CD4-positive, alpha-beta memory T cell (primary cell): ENCODE measurements at regions not wholly inside any gene's neighbourhood (a gene's known extent, or its start where the extent isn't known, plus 50 kb on each side); places are given as distances from the start of the nearest gene placed in this dataset.

Experiments used
- CTCF ChIA-PET: fragments of 350-600 bp; sonication (Branson Sonifier 250); formaldehyde crosslinking; loops from one replicate; lab custom pipeline; 2021; ENCODE audit warnings: inconsistent platforms; ENCODE audit not compliant: partially characterized antibody; lab: Charles Lee
- POLR2A ChIA-PET: fragments of 350-600 bp; sonication (Branson Sonifier 250); formaldehyde crosslinking; loops from one replicate; lab custom pipeline; 2021; ENCODE audit not compliant: partially characterized antibody; lab: Charles Lee
- DNase-seq, 5 donors: peaks; one replicate each; pipeline versions ENCODE4 v3.0.0 to v3.0.0-alpha.2; 2020 to 2022; ENCODE audit warnings: mixed read lengths in 1 of 5
- H3K27ac ChIP-seq: one replicate; pipeline ENCODE4 v1.7.0; 2013; ENCODE audit warnings: low read depth, low read length
- H3K27me3 ChIP-seq: 2 replicates; pipeline ENCODE4 v1.7.0; 2013; ENCODE audit warnings: mild to moderate bottlenecking, low read length, moderate library complexity; ENCODE audit not compliant: insufficient read depth
- H3K36me3 ChIP-seq: 2 replicates; pipeline ENCODE4 v1.7.0; 2013; ENCODE audit warnings: mild to moderate bottlenecking, low read length, moderate library complexity; ENCODE audit not compliant: insufficient read depth
- H3K4me1 ChIP-seq: 2 replicates; pipeline ENCODE4 v1.7.0; 2013; ENCODE audit warnings: mild to moderate bottlenecking, low read length, moderate library complexity; ENCODE audit not compliant: insufficient read depth
- H3K4me3 ChIP-seq, 2 donors: one replicate each; pipeline ENCODE4 v1.7.0; 2013; ENCODE audit warnings: low read length in 2 of 2, mild to moderate bottlenecking in 1 of 2
- H3K9me3 ChIP-seq, 2 donors: one replicate each; pipeline ENCODE4 v1.7.0; 2013; ENCODE audit warnings: low read length in 2 of 2, control low read depth in 1 of 2; ENCODE audit not compliant: control insufficient read depth in 1 of 2
- H3K27ac Mint-ChIP-seq, 7 donors: one replicate each; pipeline ENCODE4 v1.8.0; 2020 to 2021; ENCODE audit warnings: mixed read lengths in 7 of 7, mild to moderate bottlenecking in 6 of 7, inconsistent platforms in 3 of 7, moderate library complexity in 3 of 7
- H3K27me3 Mint-ChIP-seq, 2 donors: one replicate each; pipeline ENCODE4 v1.8.0; 2020 to 2021; ENCODE audit warnings: mixed read lengths in 2 of 2
- H3K36me3 Mint-ChIP-seq, 2 donors: one replicate each; pipeline ENCODE4 v1.8.0; 2020 to 2021; ENCODE audit warnings: mixed read lengths in 2 of 2, inconsistent platforms in 1 of 2, mild to moderate bottlenecking in 1 of 2
- H3K4me1 Mint-ChIP-seq, 4 donors: one replicate each; pipeline ENCODE4 v1.8.0; 2020 to 2021; ENCODE audit warnings: mixed read lengths in 4 of 4, mild to moderate bottlenecking in 1 of 4
- H3K4me3 Mint-ChIP-seq, 8 donors: one replicate each; pipeline ENCODE4 v1.8.0; 2020 to 2021; ENCODE audit warnings: mixed read lengths in 8 of 8, mild to moderate bottlenecking in 7 of 8, moderate library complexity in 6 of 8, inconsistent platforms in 3 of 8
- H3K9me3 Mint-ChIP-seq, 8 donors: one replicate each; pipeline ENCODE4 v1.8.0; 2020 to 2021; ENCODE audit warnings: mixed read lengths in 8 of 8, mild to moderate bottlenecking in 5 of 8, inconsistent platforms in 3 of 8, moderate library complexity in 1 of 8
- intact Hi-C: fragments of 100-400 bp; cut with micrococcal nuclease; formaldehyde crosslinking; loops from one replicate; pipeline ENCODE4 v1.15.1; 2023

- H3K27me3 ChIP-seq: no peaks in the 10 kb centered on the region
- Mint-ChIP-seq H3K27ac (no peak overlapping the region), H3K4me3 (no peak overlapping the region), H3K27me3 (peaks cover 8% of the 10 kb centered on the region in 2 donors), H3K9me3 (peaks cover 0 to 4% (median 0%) of the 10 kb centered on the region in 8 donors), H3K4me1 (no peaks in the 10 kb centered on the region), H3K36me3 (no peaks in the 10 kb centered on the region)
- DNase-seq: no peak
- H3K4me1 ChIP-seq: no peaks in the 10 kb centered on the region
- intact Hi-C loops: no loop called here
- POLR2A ChIA-PET: no interaction called here
- CTCF ChIA-PET: no interaction called here
- H3K9me3 ChIP-seq: no peaks in the 10 kb centered on the region
- H3K27ac ChIP-seq: no peak overlapping the region
- H3K4me3 ChIP-seq: no peak overlapping the region
- no peaks in the 10 kb centered on the region for H3K36me3 ChIP-seq
Observed at GRCh38 chr9:79256691-79257213, 315.0 kb upstream of the TLE4 start.

GRCh38 chr9:79257228-79257781 is 314.5 kb upstream of the TLE4 start:
- Mint-ChIP-seq H3K9me3 (peaks cover 0 to 5% (median 0%) of the 10 kb centered on the region in 8 donors), H3K4me3 (no peak overlapping the region)
- H3K27me3 ChIP-seq: no peaks in the 10 kb centered on the region

GRCh38 chr9:79257790-79258351 is 313.9 kb upstream of the TLE4 start:
- CTCF ChIA-PET: no interaction called here
- POLR2A ChIA-PET: no interaction called here
- intact Hi-C loops: no loop called here
- no peak for DNase-seq
- no peaks in the 10 kb centered on the region for H3K36me3 ChIP-seq
- H3K9me3 Mint-ChIP-seq: peaks cover 0 to 6% (median under 1%) of the 10 kb centered on the region in 8 donors
- H3K9me3 ChIP-seq: no peaks in the 10 kb centered on the region
- H3K4me1 Mint-ChIP-seq: no peaks in the 10 kb centered on the region
- no peaks in the 10 kb centered on the region for H3K36me3 Mint-ChIP-seq
- no peaks in the 10 kb centered on the region for H3K4me1 ChIP-seq
- no peak overlapping the region for H3K4me3 ChIP-seq
- peaks cover 9 to 13% of the 10 kb centered on the region in 2 donors for H3K27me3 Mint-ChIP-seq
- no peak overlapping the region for H3K4me3 Mint-ChIP-seq
- H3K27ac ChIP-seq: no peak overlapping the region
- H3K27me3 ChIP-seq: no peaks in the 10 kb centered on the region
- no peak overlapping the region for H3K27ac Mint-ChIP-seq

More at GRCh38 chr9:79257228-79257781, 314.5 kb upstream of the TLE4 start:
- no peak for DNase-seq
- Histone ChIP-seq H3K4me3 (no peak overlapping the region), H3K36me3 (no peaks in the 10 kb centered on the region), H3K9me3 (no peaks in the 10 kb centered on the region), H3K27ac (no peak overlapping the region), H3K4me1 (no peaks in the 10 kb centered on the region)
- ChIA-PET CTCF (no interaction called here), POLR2A (no interaction called here)
- no peaks in the 10 kb centered on the region for H3K36me3 Mint-ChIP-seq
- intact Hi-C loops: no loop called here
- H3K27me3 Mint-ChIP-seq: peaks cover 9 to 10% of the 10 kb centered on the region in 2 donors
- H3K27ac Mint-ChIP-seq: no peak overlapping the region
- H3K4me1 Mint-ChIP-seq: no peaks in the 10 kb centered on the region

GRCh38 chr9:79259858-79260257 is 311.9 kb upstream of the TLE4 start:
- H3K36me3 ChIP-seq: no peaks in the 10 kb centered on the region
- no peaks in the 10 kb centered on the region for H3K9me3 ChIP-seq
- no peak overlapping the region for H3K27ac Mint-ChIP-seq
- no peak overlapping the region for H3K27ac ChIP-seq
- H3K27me3 Mint-ChIP-seq: peaks cover 12 to 21% of the 10 kb centered on the region in 2 donors
- ChIA-PET CTCF (no interaction called here), POLR2A (no interaction called here)
- H3K4me1 Mint-ChIP-seq: no peaks in the 10 kb centered on the region
- H3K36me3 Mint-ChIP-seq: no peaks in the 10 kb centered on the region
- no peak for DNase-seq
- no peak overlapping the region for H3K4me3 Mint-ChIP-seq
- H3K27me3 ChIP-seq: no peaks in the 10 kb centered on the region
- no peaks in the 10 kb centered on the region for H3K4me1 ChIP-seq
- H3K4me3 ChIP-seq: no peak overlapping the region
- peaks cover 0 to 9% (median under 1%) of the 10 kb centered on the region in 8 donors for H3K9me3 Mint-ChIP-seq
- intact Hi-C loops: no loop called here

GRCh38 chr9:79263628-79264027 is 308.1 kb upstream of the TLE4 start:
- intact Hi-C loops: no loop called here
- Histone ChIP-seq H3K9me3 (no peaks in the 10 kb centered on the region), H3K27me3 (no peaks in the 10 kb centered on the region), H3K27ac (no peak overlapping the region), H3K36me3 (no peaks in the 10 kb centered on the region), H3K4me3 (no peak overlapping the region), H3K4me1 (no peaks in the 10 kb centered on the region)
- H3K36me3 Mint-ChIP-seq: no peaks in the 10 kb centered on the region
- DNase-seq: no peak
- no peak overlapping the region for H3K4me3 Mint-ChIP-seq
- CTCF ChIA-PET: no interaction called here
- POLR2A ChIA-PET: no interaction called here
- H3K9me3 Mint-ChIP-seq: peaks cover 0 to 9% (median 3%) of the 10 kb centered on the region in 8 donors
- peaks cover 17 to 25% of the 10 kb centered on the region in 2 donors for H3K27me3 Mint-ChIP-seq
- no peaks in the 10 kb centered on the region for H3K4me1 Mint-ChIP-seq
- H3K27ac Mint-ChIP-seq: no peak overlapping the region

GRCh38 chr9:79264041-79264440 is 307.7 kb upstream of the TLE4 start:
- intact Hi-C loops: no loop called here
- H3K36me3 ChIP-seq: no peaks in the 10 kb centered on the region
- peaks cover 13 to 22% of the 10 kb centered on the region in 2 donors for H3K27me3 Mint-ChIP-seq
- no peaks in the 10 kb centered on the region for H3K4me1 ChIP-seq
- H3K27ac ChIP-seq: no peak overlapping the region
- H3K27ac Mint-ChIP-seq: no peak overlapping the region
- no peak for DNase-seq
- POLR2A ChIA-PET: no interaction called here
- no peaks in the 10 kb centered on the region for H3K4me1 Mint-ChIP-seq
- H3K9me3 Mint-ChIP-seq: peaks cover 0 to 5% (median 3%) of the 10 kb centered on the region in 8 donors
- no peaks in the 10 kb centered on the region for H3K27me3 ChIP-seq
- H3K36me3 Mint-ChIP-seq: no peaks in the 10 kb centered on the region
- CTCF ChIA-PET: no interaction called here
- no peak overlapping the region for H3K4me3 ChIP-seq
- no peak overlapping the region for H3K4me3 Mint-ChIP-seq
- H3K9me3 ChIP-seq: no peaks in the 10 kb centered on the region

- H3K4me1 Mint-ChIP-seq: no peaks in the 10 kb centered on the region
- no peak overlapping the region for H3K27ac Mint-ChIP-seq
- H3K27me3 Mint-ChIP-seq: peaks cover 13 to 22% of the 10 kb centered on the region in 2 donors
- intact Hi-C loops: no loop called here
- Histone ChIP-seq H3K36me3 (no peaks in the 10 kb centered on the region), H3K27me3 (no peaks in the 10 kb centered on the region), H3K9me3 (no peaks in the 10 kb centered on the region), H3K27ac (no peak overlapping the region), H3K4me1 (no peaks in the 10 kb centered on the region), H3K4me3 (no peak overlapping the region)
- ChIA-PET CTCF (no interaction called here), POLR2A (no interaction called here)
- no peaks in the 10 kb centered on the region for H3K36me3 Mint-ChIP-seq
- peaks cover 0 to 5% (median 3%) of the 10 kb centered on the region in 8 donors for H3K9me3 Mint-ChIP-seq
- H3K4me3 Mint-ChIP-seq: no peak overlapping the region
- DNase-seq: no peak
Observed at GRCh38 chr9:79264511-79265355, 307.0 kb upstream of the TLE4 start.
